AG04450 (cell line): ENCODE measurements at regions not wholly inside any gene's neighbourhood (a gene's known extent, or its start where the extent isn't known, plus 50 kb on each side); places are given as distances from the start of the nearest gene placed in this dataset.

Source experiments
- CTCF ChIA-PET: fragments of 300-600, 350-600 bp; formaldehyde crosslinking; extraction: SDS; loops from one replicate; lab custom pipeline; 2022; ENCODE audit warnings: antibody characterized with exemption, inconsistent platforms; lab: Charles Lee
- POLR2A ChIA-PET: fragments of 350-600 bp; formaldehyde crosslinking; extraction: SDS; loops from one replicate; lab custom pipeline; 2021; ENCODE audit warnings: antibody characterized with exemption, inconsistent platforms; lab: Yijun Ruan, JAX
- DNase-seq: peaks from one replicate; pipeline ENCODE4 v3.0.0-alpha.2; 2011; ENCODE audit warnings: low read depth, low spot score
- H3K27ac ChIP-seq: one replicate; pipeline ENCODE4 v1.5.1; 2012; ENCODE audit warnings: low read depth, low read length, control low read depth
- H3K27me3 ChIP-seq: one replicate; pipeline ENCODE4 v1.6.0; 2012; ENCODE audit warnings: low read length; ENCODE audit not compliant: control insufficient read depth, insufficient read depth
- H3K4me3 ChIP-seq: 2 replicates; pipeline ENCODE4 v1.5.1; 2011; ENCODE audit warnings: mild to moderate bottlenecking, low read depth, low read length, control low read depth
- H3K9me3 ChIP-seq: 2 replicates; pipeline ENCODE4 v1.5.1; 2012; ENCODE audit warnings: low read length; ENCODE audit not compliant: control insufficient read depth, insufficient read depth
- CTCF ChIP-seq: IDR thresholded peaks from 2 replicates; pipeline ENCODE4 v1.5.1; 2011; ENCODE audit warnings: low read depth, low read length, control low read depth, inconsistent platforms

- TF ChIP-seq CTCF, result no peak
- ChIA-PET CTCF (no interaction called here), POLR2A (no interaction called here)
- no peaks in the 10 kb centered on the region for H3K9me3 ChIP-seq
- H3K4me3 ChIP-seq, result no peak overlapping the region
- DNase-seq, result no peak
- H3K27me3 ChIP-seq, result no peaks in the 10 kb centered on the region
- H3K27ac ChIP-seq, result no peak overlapping the region
These were observed 337.2 kb upstream of the NAV3 start for GRCh38 chr12:77493302-77494168.

GRCh38 chr12:77492536-77492935 lies 338.2 kb upstream of the NAV3 start:
- Histone ChIP-seq H3K4me3 (no peak overlapping the region), H3K9me3 (no peaks in the 10 kb centered on the region), H3K27ac (no peak overlapping the region), H3K27me3 (no peaks in the 10 kb centered on the region)
- ChIA-PET CTCF (no interaction called here), POLR2A (no interaction called here)
- no peak for TF ChIP-seq CTCF
- DNase-seq, result no peak

- H3K27me3 ChIP-seq, result no peaks in the 10 kb centered on the region
- CTCF ChIA-PET, result no interaction called here
- no peak overlapping the region for H3K27ac ChIP-seq
- DNase-seq, result no peak
- no peak overlapping the region for H3K4me3 ChIP-seq
- POLR2A ChIA-PET, result no interaction called here
- no peaks in the 10 kb centered on the region for H3K9me3 ChIP-seq
- TF ChIP-seq CTCF, result no peak
These were observed 341.2 kb upstream of the NAV3 start for GRCh38 chr12:77489331-77489970.

- H3K4me3 ChIP-seq, result no peak overlapping the region
- ChIA-PET CTCF (no interaction called here), POLR2A (interaction anchor here (0.9 kb wide), 1 partner anchor 1838 kb away, joined by 6 read pairs; no protein-coding TSS in a partner anchor)
- no peaks in the 10 kb centered on the region for H3K9me3 ChIP-seq
- H3K27me3 ChIP-seq, result no peaks in the 10 kb centered on the region
- no peak overlapping the region for H3K27ac ChIP-seq
- no peak for TF ChIP-seq CTCF
- DNase-seq, result peak; percentile 13
These were observed 342.6 kb upstream of the NAV3 start for GRCh38 chr12:77488041-77488620.

- no peak for DNase-seq
- no peaks in the 10 kb centered on the region for H3K27me3 ChIP-seq
- H3K4me3 ChIP-seq, result no peak overlapping the region
- no peak for TF ChIP-seq CTCF
- H3K27ac ChIP-seq, result no peak overlapping the region
- POLR2A ChIA-PET, result no interaction called here
- H3K9me3 ChIP-seq, result no peaks in the 10 kb centered on the region
- CTCF ChIA-PET, result no interaction called here
These were observed 343.8 kb upstream of the NAV3 start for GRCh38 chr12:77486872-77487271.
